H1 (cell line): ENCODE measurements at regions not wholly inside any gene's neighbourhood (a gene's known extent, or its start where the extent isn't known, plus 50 kb on each side); places are given as distances from the start of the nearest gene placed in this dataset.

ENCODE experiments used
- CTCF ChIA-PET: fragments of 300-600 bp; sonication (Branson Sonifier 250); formaldehyde crosslinking; loops from one replicate; lab custom pipeline; 2021; ENCODE audit not compliant: partially characterized antibody; lab: Charles Lee
- POLR2A ChIA-PET: fragments of 300-600 bp; sonication (Branson Sonifier 250); formaldehyde crosslinking; loops from one replicate; lab custom pipeline; 2021; ENCODE audit warnings: inconsistent platforms; ENCODE audit not compliant: partially characterized antibody; lab: Charles Lee
- DNase-seq, 2 experiments: peaks; one replicate each; pipeline versions ENCODE4 v3.0.0 to v3.0.0-alpha.2; 2010 to 2022; ENCODE audit warnings: low spot score in 2 of 2, low read depth in 1 of 2, mixed read lengths in 1 of 2
- FAIRE-seq: peaks from 2 replicates; lab custom pipeline; 2011; peaks lifted over from hg19 to GRCh38; lab: Jason Lieb, UNC
- H2AFZ ChIP-seq: 2 replicates; pipeline ENCODE4 v1.8.1; 2012; ENCODE audit warnings: low read length, inconsistent platforms
- H2AK5ac ChIP-seq: 2 replicates; pipeline ENCODE4 v1.6.1; 2013; ENCODE audit warnings: low read depth, low read length
- H2BK120ac ChIP-seq: replicated peaks from 2 replicates; pipeline ENCODE3; 2013; ENCODE audit warnings: low read depth, low read length, inconsistent platforms
- H2BK12ac ChIP-seq: 2 replicates; pipeline ENCODE4 v1.6.1; 2013; ENCODE audit warnings: low read depth, low read length
- H2BK15ac ChIP-seq: 2 replicates; pipeline ENCODE4 v1.6.1; 2013; ENCODE audit warnings: low read length
- H2BK20ac ChIP-seq: 2 replicates; pipeline ENCODE4 v1.6.1; 2013; ENCODE audit warnings: low read length
- H2BK5ac ChIP-seq: 2 replicates; pipeline ENCODE4 v1.6.1; 2013; ENCODE audit warnings: low read depth, low read length
- H3K14ac ChIP-seq: 2 replicates; pipeline ENCODE4 v1.6.1; 2013; ENCODE audit warnings: inconsistent platforms; ENCODE audit not compliant: insufficient read length
- H3K18ac ChIP-seq: 2 replicates; pipeline ENCODE4 v1.6.1; 2013; ENCODE audit warnings: low read length; ENCODE audit errors: extremely low read depth
- H3K23ac ChIP-seq: 2 replicates; pipeline ENCODE4 v1.6.1; 2013; ENCODE audit warnings: inconsistent platforms; ENCODE audit not compliant: insufficient read length
- H3K23me2 ChIP-seq: 2 replicates; pipeline ENCODE4 v1.6.1; 2013; ENCODE audit warnings: low read depth, low read length
- H3K27ac ChIP-seq: 2 replicates; pipeline ENCODE4 v1.6.1; 2011; ENCODE audit warnings: low read depth, low read length, inconsistent platforms
- H3K27me3 ChIP-seq, 4 experiments: replicated peaks in 1 of 4; 1 replicate in 1 of 4; 2 replicates in 3 of 4; pipeline versions ENCODE4 v1.6.1 to v1.8.1; 2011 to 2013; ENCODE audit warnings: low read length in 3 of 4, mild to moderate bottlenecking in 3 of 4, inconsistent platforms in 2 of 4, mixed read lengths in 2 of 4, moderate library complexity in 1 of 4; ENCODE audit not compliant: control insufficient read depth in 3 of 4, insufficient read depth in 3 of 4; ENCODE audit errors: extremely low read depth in 1 of 4
- H3K36me3 ChIP-seq, 4 experiments: 2 replicates each; pipeline versions ENCODE4 v1.6.1 to v1.8.1; 2011 to 2013; ENCODE audit warnings: mild to moderate bottlenecking in 4 of 4, low read length in 3 of 4, moderate library complexity in 2 of 4, control low read depth in 1 of 4, inconsistent platforms in 1 of 4; ENCODE audit not compliant: insufficient read depth in 4 of 4, control insufficient read depth in 2 of 4
- H3K4ac ChIP-seq: replicated peaks from 2 replicates; pipeline ENCODE3; 2013; ENCODE audit warnings: low read length, low read depth, mixed read lengths, inconsistent platforms; ENCODE audit not compliant: insufficient read length
- H3K4me1 ChIP-seq, 4 experiments: replicated peaks in 1 of 4; 1 replicate in 1 of 4; 2 replicates in 3 of 4; pipeline versions ENCODE4 v1.6.1 to v1.8.1; 2011 to 2013; ENCODE audit warnings: low read length in 3 of 4, inconsistent platforms in 2 of 4, mixed read lengths in 1 of 4; ENCODE audit not compliant: insufficient read depth in 4 of 4, control insufficient read depth in 3 of 4
- H3K4me2 ChIP-seq, 2 experiments: 2 replicates each; pipeline versions ENCODE4 v1.6.1 to v1.8.1; 2011 to 2013; ENCODE audit warnings: low read depth in 2 of 2, low read length in 2 of 2, control low read depth in 1 of 2, inconsistent platforms in 1 of 2, mild to moderate bottlenecking in 1 of 2; ENCODE audit not compliant: insufficient read depth in 1 of 2
- H3K4me3 ChIP-seq, 4 experiments: fragments of 200-600, 300-600 bp in 1 of 4; sonication (generic), shearing (Covaris generic), sonication (Bioruptor Twin) in 1 of 4; 2 replicates each; pipeline versions ENCODE4 v1.5.1 to v1.8.1; 2011 to 2016; ENCODE audit warnings: low read length in 4 of 4, low read depth in 3 of 4, control low read depth in 2 of 4, inconsistent platforms in 2 of 4, mild to moderate bottlenecking in 2 of 4, mixed read lengths in 1 of 4, moderate library complexity in 1 of 4; ENCODE audit not compliant: insufficient read depth in 2 of 4; ENCODE audit errors: extremely low read depth in 1 of 4
- H3K56ac ChIP-seq: replicated peaks from 2 replicates; pipeline ENCODE3; 2013; ENCODE audit warnings: low read depth, mild to moderate bottlenecking, mixed read lengths, low read length, inconsistent platforms; ENCODE audit not compliant: insufficient read length
- H3K79me1 ChIP-seq: 2 replicates; pipeline ENCODE4 v1.6.1; 2013; ENCODE audit warnings: low read depth, low read length, control low read depth
- H3K79me2 ChIP-seq, 2 experiments: 2 replicates each; pipeline versions ENCODE4 v1.6.1 to v1.8.1; 2012 to 2013; ENCODE audit warnings: low read length in 2 of 2, mild to moderate bottlenecking in 2 of 2, inconsistent platforms in 1 of 2; ENCODE audit not compliant: insufficient read depth in 2 of 2, control insufficient read depth in 1 of 2
- H3K9ac ChIP-seq, 4 experiments: replicated peaks in 1 of 4; 1 replicate in 1 of 4; 2 replicates in 3 of 4; pipeline versions ENCODE4 v1.6.1 to v1.8.1; 2011 to 2013; ENCODE audit warnings: low read depth in 3 of 4, low read length in 3 of 4, control low read depth in 2 of 4, mild to moderate bottlenecking in 2 of 4, moderate library complexity in 2 of 4, inconsistent platforms in 1 of 4; ENCODE audit errors: extremely low read depth in 1 of 4
- H3K9me3 ChIP-seq, 2 experiments: 2 replicates each; pipeline versions ENCODE4 v1.6.1 to v1.8.1; 2012 to 2013; ENCODE audit warnings: mild to moderate bottlenecking in 2 of 2, moderate library complexity in 2 of 2, control low read depth in 1 of 2, inconsistent platforms in 1 of 2, low read depth in 1 of 2, low read length in 1 of 2, mixed read lengths in 1 of 2; ENCODE audit not compliant: insufficient read depth in 2 of 2
- H4K20me1 ChIP-seq, 2 experiments: replicated peaks in 1 of 2; 2 replicates each; pipeline versions ENCODE3 to v1.8.1; 2011 to 2013; ENCODE audit warnings: inconsistent platforms in 2 of 2, low read length in 2 of 2, mild to moderate bottlenecking in 1 of 2; ENCODE audit not compliant: insufficient read depth in 2 of 2, control insufficient read depth in 1 of 2
- H4K5ac ChIP-seq: 2 replicates; pipeline ENCODE4 v1.6.1; 2013; ENCODE audit warnings: low read length, low read depth, mixed read lengths, inconsistent platforms; ENCODE audit not compliant: insufficient read length
- H4K8ac ChIP-seq: 2 replicates; pipeline ENCODE4 v1.8.0; 2013; ENCODE audit warnings: mild to moderate bottlenecking, moderate library complexity, low read length, inconsistent platforms; ENCODE audit not compliant: insufficient read depth; ENCODE audit errors: extremely low read depth
- H4K91ac ChIP-seq: replicated peaks from 2 replicates; pipeline ENCODE3; 2013; ENCODE audit warnings: low read length, mixed read lengths, inconsistent platforms; ENCODE audit not compliant: insufficient read length
- CBX8 ChIP-seq: fragments of 300-800, 300-1000 bp; sonication (generic); IDR thresholded peaks from 2 replicates; pipeline ENCODE4 v1.7.1; 2016; ENCODE audit warnings: low read depth, low read length, borderline replicate concordance
- CEBPB ChIP-seq: IDR thresholded peaks from 2 replicates; pipeline ENCODE4 v1.6.1; 2012; ENCODE audit warnings: low read depth, low read length
- CHD1 ChIP-seq: IDR thresholded peaks from 2 replicates; pipeline ENCODE4 v1.6.1; 2012; ENCODE audit warnings: low read depth, low read length, improper control_type of control experiment
- CREB1 ChIP-seq: IDR thresholded peaks from 2 replicates; pipeline ENCODE4 v1.6.1; 2012; ENCODE audit warnings: inconsistent platforms
- EP300 ChIP-seq, 2 experiments: IDR thresholded peaks; 1 replicate in 1 of 2; 2 replicates in 1 of 2; pipeline ENCODE4 v1.6.1; 2011 to 2012; ENCODE audit warnings: low read depth in 2 of 2, low read length in 2 of 2, mild to moderate bottlenecking in 2 of 2, borderline replicate concordance in 1 of 2, inconsistent platforms in 1 of 2, moderate library complexity in 1 of 2
- JUND ChIP-seq: IDR thresholded peaks from 2 replicates; pipeline ENCODE4 v1.6.1; 2011; ENCODE audit warnings: mild to moderate bottlenecking, improper control_type of control experiment, low read length
- NANOG ChIP-seq: IDR thresholded peaks from 2 replicates; pipeline ENCODE4 v1.6.1; 2011; ENCODE audit warnings: low read length, low read depth, mild to moderate bottlenecking, inconsistent platforms; ENCODE audit not compliant: insufficient read depth, poor library complexity, severe bottlenecking
- RXRA ChIP-seq: IDR thresholded peaks from 2 replicates; pipeline ENCODE4 v1.6.1; 2011; ENCODE audit warnings: low read depth, mild to moderate bottlenecking, low read length, moderate library complexity; ENCODE audit not compliant: insufficient read depth
- SP2 ChIP-seq: IDR thresholded peaks from 2 replicates; pipeline ENCODE4 v1.6.1; 2012; ENCODE audit warnings: mild to moderate bottlenecking, low read length, inconsistent platforms
- SUZ12 ChIP-seq: fragments of 200-600 bp; sonication (generic); IDR thresholded peaks from 2 replicates; pipeline ENCODE4 v1.6.1; 2012; ENCODE audit warnings: mild to moderate bottlenecking, inconsistent platforms, low read length, moderate library complexity, mixed read lengths
- WGBS, 2 experiments: shearing (Covaris generic) in 1 of 2; methylation state at CpG; one replicate each; pipeline versions ENCODE4 v1.1.6 to v1.1.7; 2013 to 2015; ENCODE audit warnings: low lambda C conversion rate in 2 of 2, mixed read lengths in 2 of 2, inconsistent platforms in 1 of 2, low coverage in 1 of 2, missing lambda C conversion rate in 1 of 2; ENCODE audit not compliant: insufficient replicate concordance in 2 of 2, insufficient coverage in 1 of 2, insufficient read length in 1 of 2; ENCODE audit errors: extremely low coverage in 1 of 2, missing lambda C conversion rate in 1 of 2; 5-methylcytosine and 5-hydroxymethylcytosine counted together
- TF ChIP-seq, protein P1 (sequence below): IDR thresholded peaks from 2 replicates; pipeline ENCODE4 v1.6.1; 2012; ENCODE audit warnings: low read length, inconsistent platforms

GRCh38 chr4:98195005-98195404, 51.7 kb upstream of the STPG2 start:
- H2BK12ac ChIP-seq, result no peak overlapping the region
- no peak for FAIRE-seq

More at GRCh38 chr4:98195005-98195404, 51.7 kb upstream of the STPG2 start:
- no peaks in the 10 kb centered on the region; a peak in 2 of 7 replicates for H3K4me1 ChIP-seq
- H2BK20ac ChIP-seq, result no peak overlapping the region
- H3K9ac ChIP-seq, result no peak overlapping the region
- no peak overlapping the region for H3K4me3 ChIP-seq
- no peaks in the 10 kb centered on the region for H3K79me2 ChIP-seq
- 81% methylated on average over 7 of the region's 7 CpGs; no CpG with 5 or more reads in 1 of the 2 experiments for WGBS, 2 experiments
- ChIA-PET CTCF (interaction anchor here (1.0 kb wide), 2 partner anchors 21 to 52 kb away, joined by 3 to 4 read pairs; partner anchors contain the start of gene STPG2), POLR2A (no interaction called here)
- H4K20me1 ChIP-seq, result no peaks in the 10 kb centered on the region
- no peak overlapping the region for H3K18ac ChIP-seq
- no peak overlapping the region for H4K8ac ChIP-seq
- H3K79me1 ChIP-seq, result no peaks in the 10 kb centered on the region
- no peak overlapping the region for H3K27ac ChIP-seq
- no peak overlapping the region for H3K23ac ChIP-seq
- DNase-seq, result no peak
- no peak overlapping the region for H3K4me2 ChIP-seq
- H2BK5ac ChIP-seq, result peak overlapping the region; percentile 89; the same call in 1 of the 2 replicates
- no peak overlapping the region for H3K56ac ChIP-seq
- H2BK15ac ChIP-seq, result no peak overlapping the region
- no peak overlapping the region for H4K91ac ChIP-seq
- no peak overlapping the region for H2AK5ac ChIP-seq
- H4K5ac ChIP-seq, result no peak overlapping the region
- TF ChIP-seq NANOG (no peak), SP2 (no peak), CREB1 (no peak), SUZ12 (no peak), CBX8 (no peak), EP300 (IDR thresholded peaks at IDR 0.05; ENCODE audit: borderline replicate concordance in 1 of 2, low read depth in 2 of 2, low read length in 2 of 2) (no peak), RXRA (no peak), CHD1 (no peak), JUND (no peak), CEBPB (no peak)
- TF ChIP-seq, protein P1, sequence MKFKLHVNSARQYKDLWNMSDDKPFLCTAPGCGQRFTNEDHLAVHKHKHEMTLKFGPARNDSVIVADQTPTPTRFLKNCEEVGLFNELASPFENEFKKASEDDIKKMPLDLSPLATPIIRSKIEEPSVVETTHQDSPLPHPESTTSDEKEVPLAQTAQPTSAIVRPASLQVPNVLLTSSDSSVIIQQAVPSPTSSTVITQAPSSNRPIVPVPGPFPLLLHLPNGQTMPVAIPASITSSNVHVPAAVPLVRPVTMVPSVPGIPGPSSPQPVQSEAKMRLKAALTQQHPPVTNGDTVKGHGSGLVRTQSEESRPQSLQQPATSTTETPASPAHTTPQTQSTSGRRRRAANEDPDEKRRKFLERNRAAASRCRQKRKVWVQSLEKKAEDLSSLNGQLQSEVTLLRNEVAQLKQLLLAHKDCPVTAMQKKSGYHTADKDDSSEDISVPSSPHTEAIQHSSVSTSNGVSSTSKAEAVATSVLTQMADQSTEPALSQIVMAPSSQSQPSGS, result no peak
- H3K9me3 ChIP-seq, result peaks cover 0 to 4% of the 10 kb centered on the region in 2 experiments; a peak in 1 of 4 replicates
- H3K27me3 ChIP-seq, result no peaks in the 10 kb centered on the region
- H3K14ac ChIP-seq, result no peak overlapping the region
- no peak overlapping the region for H2BK120ac ChIP-seq
- H3K36me3 ChIP-seq, result no peaks in the 10 kb centered on the region
- peak overlapping the region; percentile 77; the same call in 1 of the 2 replicates for H2AFZ ChIP-seq
- H3K23me2 ChIP-seq, result no peaks in the 10 kb centered on the region; the same call in 1 of the 2 replicates
- no peak overlapping the region for H3K4ac ChIP-seq
